ENCODE measurements at regions not wholly inside any gene's neighbourhood (a gene's known extent, or its start where the extent isn't known, plus 50 kb on each side); places are given as distances from the start of the nearest gene placed in this dataset.

GRCh38 chr6:92623431-92623830 is 795.9 kb downstream of the EPHA7 start:
- DNase-seq: no peak
- no peak overlapping the region for H3K27ac ChIP-seq (ENCODE audit: low read depth in 1 of 2, low read length in 2 of 2)
- H3K27ac Mint-ChIP-seq: no peak overlapping the region
- no peaks in the 10 kb centered on the region for H3K4me1 ChIP-seq (ENCODE audit: control insufficient read depth in 1 of 2, insufficient read depth in 2 of 2, low read length in 2 of 2)
- H3K9ac ChIP-seq (ENCODE audit: insufficient read depth, low read length, poor library complexity, severe bottlenecking): no peak overlapping the region
- H3K27me3 Mint-ChIP-seq (ENCODE audit: low read depth in 3 of 3): peaks cover 0 to 2% (median 1%) of the 10 kb centered on the region in 3 donors
- no peak overlapping the region for H3K4me2 ChIP-seq (replicated peaks; ENCODE audit: extremely low read depth, low read length, poor library complexity, severe bottlenecking)
- 89% methylated on average over 2 of the region's 2 CpGs for WGBS (ENCODE audit: insufficient coverage)
- no peaks in the 10 kb centered on the region for H3K27me3 ChIP-seq (ENCODE audit: control insufficient read depth in 2 of 2, insufficient read depth in 2 of 2, low read length in 2 of 2)
- no peak overlapping the region for H3K4me3 ChIP-seq (replicated peaks in 1 of 3; ENCODE audit: low read depth in 2 of 3, low read length in 3 of 3)
- intact Hi-C loops (cut with micrococcal nuclease): no loop called here
- H4K20me1 ChIP-seq (ENCODE audit: insufficient read depth, low read length): no peaks in the 10 kb centered on the region
- no peaks in the 10 kb centered on the region for H3K36me3 ChIP-seq (replicated peaks in 1 of 2; ENCODE audit: control insufficient read depth in 1 of 2, insufficient read depth in 2 of 2, low read length in 2 of 2)
- peaks cover 4 to 11% (median 9%) of the 10 kb centered on the region in 7 donors for H3K9me3 Mint-ChIP-seq
- no peaks in the 10 kb centered on the region for H3K36me3 Mint-ChIP-seq
- H3K4me3 Mint-ChIP-seq: no peak overlapping the region
- H3K9me3 ChIP-seq (replicated peaks in 1 of 2; ENCODE audit: control insufficient read depth in 1 of 2, insufficient read depth in 1 of 2, low read length in 2 of 2): no peaks in the 10 kb centered on the region
- no peaks in the 10 kb centered on the region for H3K4me1 Mint-ChIP-seq
- H2AFZ ChIP-seq (ENCODE audit: insufficient read depth, low read depth, low read length, poor library complexity, severe bottlenecking): no peak overlapping the region
- no peaks in the 10 kb centered on the region for H3K79me2 ChIP-seq (ENCODE audit: insufficient read depth, low read length)
- no peak for TF ChIP-seq CTCF (IDR thresholded peaks at IDR 0.05)

- H2AFZ ChIP-seq (ENCODE audit: insufficient read depth, low read depth, low read length, poor library complexity, severe bottlenecking): no peak overlapping the region
- peaks cover 0 to 7% of the 10 kb centered on the region in 2 donors for H3K9me3 ChIP-seq (replicated peaks in 1 of 2; ENCODE audit: control insufficient read depth in 1 of 2, insufficient read depth in 1 of 2, low read length in 2 of 2)
- H3K4me3 ChIP-seq (replicated peaks in 1 of 3; ENCODE audit: low read depth in 2 of 3, low read length in 3 of 3): no peak overlapping the region
- WGBS (ENCODE audit: insufficient coverage): 100% methylated on average over 1 of the region's 3 CpGs
- no peaks in the 10 kb centered on the region for H3K79me2 ChIP-seq (ENCODE audit: insufficient read depth, low read length)
- H3K27me3 ChIP-seq (ENCODE audit: control insufficient read depth in 2 of 2, insufficient read depth in 2 of 2, low read length in 2 of 2): no peaks in the 10 kb centered on the region
- Mint-ChIP-seq H3K36me3 (no peaks in the 10 kb centered on the region), H3K9me3 (peaks cover 0 to 8% (median 5%) of the 10 kb centered on the region in 7 donors), H3K27me3 (ENCODE audit: low read depth in 3 of 3) (no peaks in the 10 kb centered on the region), H3K4me3 (no peak overlapping the region), H3K4me1 (no peaks in the 10 kb centered on the region), H3K27ac (peak overlapping the region in 1 of 7 donors; percentile 3)
- no peak for DNase-seq
- H3K27ac ChIP-seq (ENCODE audit: low read depth in 1 of 2, low read length in 2 of 2): no peak overlapping the region
- H3K4me1 ChIP-seq (ENCODE audit: control insufficient read depth in 1 of 2, insufficient read depth in 2 of 2, low read length in 2 of 2): no peaks in the 10 kb centered on the region
- H3K9ac ChIP-seq (ENCODE audit: insufficient read depth, low read length, poor library complexity, severe bottlenecking): no peak overlapping the region
- TF ChIP-seq CTCF (IDR thresholded peaks at IDR 0.05): no peak
- intact Hi-C loops (cut with micrococcal nuclease): no loop called here
- H3K36me3 ChIP-seq (replicated peaks in 1 of 2; ENCODE audit: control insufficient read depth in 1 of 2, insufficient read depth in 2 of 2, low read length in 2 of 2): no peaks in the 10 kb centered on the region
- H4K20me1 ChIP-seq (ENCODE audit: insufficient read depth, low read length): no peaks in the 10 kb centered on the region
- H3K4me2 ChIP-seq (replicated peaks; ENCODE audit: extremely low read depth, low read length, poor library complexity, severe bottlenecking): no peak overlapping the region
Observed at GRCh38 chr6:92617721-92618120, 801.6 kb downstream of the EPHA7 start.
